ENCODE measurements at regions not wholly inside any gene's neighbourhood (a gene's known extent, or its start where the extent isn't known, plus 50 kb on each side); places are given as distances from the start of the nearest gene placed in this dataset. TPM values are rescaled to one million over a fixed set of nuclear protein-coding genes. Genes with fewer than 3 reads are reported as not detected.

GRCh38 chr13:67292886-67293285 is 62.8 kb upstream of the PCDH9 start:
- H3K36me3 ChIP-seq (ENCODE audit: control insufficient read depth, insufficient read depth, low read length) = no peaks in the 10 kb centered on the region
- no peaks in the 10 kb centered on the region for H3K27me3 ChIP-seq (ENCODE audit: control insufficient read depth, insufficient read depth, low read length)
- DNase-seq (ENCODE audit: low read depth) = no peak
- ChIA-PET POLR2A (no interaction called here), CTCF (no interaction called here)
- TF ChIP-seq CTCF (IDR thresholded peaks at IDR 0.05; ENCODE audit: insufficient read depth, low read depth, low read length) = no peak
- no peak overlapping the region for H3K4me3 ChIP-seq (ENCODE audit: low read depth, low read length)

GRCh38 chr13:67285611-67286010 is 55.5 kb upstream of the PCDH9 start:
- DNase-seq (ENCODE audit: low read depth) = no peak
- TF ChIP-seq CTCF (IDR thresholded peaks at IDR 0.05; ENCODE audit: insufficient read depth, low read depth, low read length) = no peak
- no peaks in the 10 kb centered on the region for H3K27me3 ChIP-seq (ENCODE audit: control insufficient read depth, insufficient read depth, low read length)
- ChIA-PET POLR2A (no interaction called here), CTCF (no interaction called here)
- no peak overlapping the region for H3K4me3 ChIP-seq (ENCODE audit: low read depth, low read length)
- no peaks in the 10 kb centered on the region for H3K36me3 ChIP-seq (ENCODE audit: control insufficient read depth, insufficient read depth, low read length)

- no peak for DNase-seq (ENCODE audit: low read depth)
- POLR2A ChIA-PET = no interaction called here
- no peak overlapping the region for H3K4me3 ChIP-seq (ENCODE audit: low read depth, low read length)
- no peaks in the 10 kb centered on the region for H3K27me3 ChIP-seq (ENCODE audit: control insufficient read depth, insufficient read depth, low read length)
- CTCF ChIA-PET = no interaction called here
- TF ChIP-seq CTCF (IDR thresholded peaks at IDR 0.05; ENCODE audit: insufficient read depth, low read depth, low read length) = no peak
- no peaks in the 10 kb centered on the region for H3K36me3 ChIP-seq (ENCODE audit: control insufficient read depth, insufficient read depth, low read length)
These were observed 53.5 kb upstream of the PCDH9 start for GRCh38 chr13:67283637-67284036.

GRCh38 chr13:67281466-67281865 is 51.3 kb upstream of the PCDH9 start:
- ChIA-PET CTCF (no interaction called here), POLR2A (no interaction called here)
- TF ChIP-seq CTCF (IDR thresholded peaks at IDR 0.05; ENCODE audit: insufficient read depth, low read depth, low read length) = no peak
- Histone ChIP-seq H3K4me3 (ENCODE audit: low read depth, low read length) (no peak overlapping the region), H3K36me3 (ENCODE audit: control insufficient read depth, insufficient read depth, low read length) (no peaks in the 10 kb centered on the region), H3K27me3 (ENCODE audit: control insufficient read depth, insufficient read depth, low read length) (no peaks in the 10 kb centered on the region)
- no peak for DNase-seq (ENCODE audit: low read depth)

Small RNA genes lying in the stretch of these regions (small RNA-seq; reads per million reads assigned to genes)
- gene RN7SL761P (ENCODE audit: insufficient read length, low read depth, low replicate concordance) (not detected), gene RPL37P21 (ENCODE audit: insufficient read length, low read depth, low replicate concordance) (not detected), gene RPS3AP52 (ENCODE audit: insufficient read length, low read depth, low replicate concordance) (not detected), gene SNRPFP3 (ENCODE audit: insufficient read length, low read depth, low replicate concordance) (not detected)

Measured in BJ (cell line).